Keratinocyte (primary cell): ENCODE measurements at regions not wholly inside any gene's neighbourhood (a gene's known extent, or its start where the extent isn't known, plus 50 kb on each side); places are given as distances from the start of the nearest gene placed in this dataset.

ENCODE experiments used
- DNase-seq: peaks from one replicate; pipeline ENCODE4 v3.0.0-alpha.2; 2011; ENCODE audit warnings: low read depth, missing footprints, low spot score
- FAIRE-seq: peaks from 2 replicates; lab custom pipeline; 2011; peaks lifted over from hg19 to GRCh38; lab: Jason Lieb, UNC
- H2AFZ ChIP-seq: 2 replicates; pipeline ENCODE4 v1.6.0; 2012; ENCODE audit warnings: low read length, control low read depth, inconsistent platforms; ENCODE audit not compliant: control insufficient read depth
- H3K27ac ChIP-seq: 2 replicates; pipeline ENCODE4 v1.5.1; 2011; ENCODE audit warnings: low read length; ENCODE audit not compliant: control insufficient read depth, insufficient read depth
- H3K27me3 ChIP-seq: 3 replicates; pipeline ENCODE4 v1.6.0; 2011; ENCODE audit warnings: low read length; ENCODE audit not compliant: control insufficient read depth, insufficient read depth; ENCODE audit errors: extremely low read depth
- H3K36me3 ChIP-seq, 2 experiments: 2 replicates in 1 of 2; 3 replicates in 1 of 2; pipeline ENCODE4 v1.5.1; 2011; ENCODE audit warnings: low read length in 2 of 2, mild to moderate bottlenecking in 1 of 2; ENCODE audit not compliant: control insufficient read depth in 2 of 2, insufficient read depth in 2 of 2; ENCODE audit errors: extremely low read depth in 1 of 2
- H3K4me1 ChIP-seq: 3 replicates; pipeline ENCODE4 v1.5.1; 2011; ENCODE audit warnings: low read length; ENCODE audit not compliant: control insufficient read depth, insufficient read depth; ENCODE audit errors: extremely low read depth
- H3K4me2 ChIP-seq: 3 replicates; pipeline ENCODE4 v1.6.0; 2011; ENCODE audit warnings: low read depth, low read length; ENCODE audit not compliant: control insufficient read depth, insufficient read depth; ENCODE audit errors: extremely low read depth
- H3K4me3 ChIP-seq, 3 experiments: fragments of 200-600 bp in 1 of 3; sonication (generic) in 1 of 3; 2 replicates in 2 of 3; 3 replicates in 1 of 3; pipeline ENCODE4 v1.5.1; 2011 to 2016; ENCODE audit warnings: low read length in 3 of 3, mild to moderate bottlenecking in 3 of 3, control low read depth in 2 of 3, inconsistent platforms in 1 of 3, low read depth in 1 of 3, mixed read lengths in 1 of 3, mixed run types in 1 of 3, moderate library complexity in 1 of 3; ENCODE audit not compliant: control insufficient read depth in 2 of 3, insufficient read depth in 2 of 3; ENCODE audit errors: extremely low read depth in 1 of 3
- H3K79me2 ChIP-seq: 2 replicates; pipeline ENCODE4 v1.6.0; 2012; ENCODE audit warnings: low read length; ENCODE audit not compliant: control insufficient read depth, insufficient read depth
- H3K9ac ChIP-seq: 3 replicates; pipeline ENCODE4 v1.6.0; 2011; ENCODE audit warnings: low read length; ENCODE audit not compliant: control insufficient read depth, insufficient read depth; ENCODE audit errors: extremely low read depth
- H3K9me1 ChIP-seq: 3 replicates; pipeline ENCODE4 v1.6.0; 2011; ENCODE audit warnings: low read length; ENCODE audit not compliant: control insufficient read depth, insufficient read depth; ENCODE audit errors: extremely low read depth
- H3K9me3 ChIP-seq: 2 replicates; pipeline ENCODE4 v1.5.1; 2012; ENCODE audit warnings: low read depth, low read length; ENCODE audit not compliant: control insufficient read depth
- H4K20me1 ChIP-seq: 3 replicates; pipeline ENCODE4 v1.6.0; 2011; ENCODE audit warnings: low read length; ENCODE audit not compliant: control insufficient read depth, insufficient read depth; ENCODE audit errors: extremely low read depth
- EZH2 ChIP-seq: IDR thresholded peaks from one replicate; pipeline ENCODE4 v1.6.1; 2012; ENCODE audit warnings: inconsistent platforms, mild to moderate bottlenecking, low read length, moderate library complexity
- dilution Hi-C: fragments of 300-500 bp; cut with MboI; formaldehyde crosslinking; loops from one replicate; pipeline ENCODE4 v1.7.0; 2020; ENCODE audit warnings: low sequenced_read_pairs; ENCODE audit not compliant: extremely low pct_ligation_motif_present
- TF ChIP-seq, protein P1 (sequence below), 3 experiments: IDR thresholded peaks in 1 of 3; conservative IDR thresholded peaks in 1 of 3; optimal IDR thresholded peaks in 1 of 3; 2 replicates in 2 of 3; 3 replicates in 1 of 3; pipeline versions ENCODE3 to v1.5.1; 2011; ENCODE audit warnings: low read length in 3 of 3, mild to moderate bottlenecking in 3 of 3, moderate library complexity in 2 of 3, control low read depth in 1 of 3, inconsistent platforms in 1 of 3; ENCODE audit not compliant: insufficient read depth in 2 of 3; ENCODE audit errors: extremely low read depth in 1 of 3

DNA sequence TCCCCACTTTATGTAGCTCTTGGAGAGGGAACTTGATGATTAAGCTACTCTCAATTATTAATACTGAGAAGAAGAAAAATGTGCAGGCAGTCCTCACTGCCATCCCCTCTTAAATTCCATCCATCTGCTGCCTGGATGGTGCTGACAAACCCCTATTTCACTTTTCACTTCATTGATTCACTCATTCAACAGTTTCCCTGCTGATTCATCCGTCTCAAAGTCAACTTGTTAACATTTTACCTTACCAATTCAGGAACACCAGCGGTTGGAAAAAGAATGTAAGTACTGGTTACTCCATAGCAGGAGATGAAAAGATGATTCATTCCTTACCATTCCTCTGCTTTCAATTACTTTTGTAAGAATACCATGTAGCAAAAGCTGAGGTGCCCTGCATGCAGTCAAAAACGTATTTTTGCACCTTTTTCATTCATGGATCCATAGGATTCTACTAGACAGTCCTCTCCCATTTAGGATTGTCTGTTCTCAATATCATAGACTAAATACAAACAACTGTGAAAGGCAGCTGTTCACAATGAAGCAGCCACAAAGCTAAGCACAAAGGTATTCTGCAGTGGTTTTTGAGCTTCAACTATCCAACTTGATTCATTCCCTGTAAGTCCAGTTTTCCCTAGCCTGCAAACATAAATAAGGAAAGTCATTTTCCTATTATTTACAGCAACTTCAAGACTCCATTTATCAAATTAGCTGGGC, 262.0 kb downstream of the MREG start:
- H3K4me3 ChIP-seq, result no peak overlapping the region
- DNase-seq (no peak), FAIRE-seq (no peak)
- H3K4me2 ChIP-seq, result no peak overlapping the region
- H3K9ac ChIP-seq, result no peak overlapping the region
- H4K20me1 ChIP-seq, result no peaks in the 10 kb centered on the region
- TF ChIP-seq EZH2, result no peak
- TF ChIP-seq, protein P1, sequence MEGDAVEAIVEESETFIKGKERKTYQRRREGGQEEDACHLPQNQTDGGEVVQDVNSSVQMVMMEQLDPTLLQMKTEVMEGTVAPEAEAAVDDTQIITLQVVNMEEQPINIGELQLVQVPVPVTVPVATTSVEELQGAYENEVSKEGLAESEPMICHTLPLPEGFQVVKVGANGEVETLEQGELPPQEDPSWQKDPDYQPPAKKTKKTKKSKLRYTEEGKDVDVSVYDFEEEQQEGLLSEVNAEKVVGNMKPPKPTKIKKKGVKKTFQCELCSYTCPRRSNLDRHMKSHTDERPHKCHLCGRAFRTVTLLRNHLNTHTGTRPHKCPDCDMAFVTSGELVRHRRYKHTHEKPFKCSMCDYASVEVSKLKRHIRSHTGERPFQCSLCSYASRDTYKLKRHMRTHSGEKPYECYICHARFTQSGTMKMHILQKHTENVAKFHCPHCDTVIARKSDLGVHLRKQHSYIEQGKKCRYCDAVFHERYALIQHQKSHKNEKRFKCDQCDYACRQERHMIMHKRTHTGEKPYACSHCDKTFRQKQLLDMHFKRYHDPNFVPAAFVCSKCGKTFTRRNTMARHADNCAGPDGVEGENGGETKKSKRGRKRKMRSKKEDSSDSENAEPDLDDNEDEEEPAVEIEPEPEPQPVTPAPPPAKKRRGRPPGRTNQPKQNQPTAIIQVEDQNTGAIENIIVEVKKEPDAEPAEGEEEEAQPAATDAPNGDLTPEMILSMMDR (optimal IDR thresholded peaks at IDR 0.05 in 1 of 3, IDR thresholded peaks at IDR 0.05 in 1 of 3, conservative IDR thresholded peaks at IDR 0.05 in 1 of 3; ENCODE audit: extremely low read depth in 1 of 3, insufficient read depth in 2 of 3, low read length in 3 of 3), result no peak
- H2AFZ ChIP-seq, result no peak overlapping the region
- no peaks in the 10 kb centered on the region for H3K36me3 ChIP-seq
- H3K4me1 ChIP-seq, result no peaks in the 10 kb centered on the region
- no peaks in the 10 kb centered on the region for H3K9me1 ChIP-seq
- dilution Hi-C loops, result no loop called here
- H3K9me3 ChIP-seq, result no peaks in the 10 kb centered on the region
- H3K27me3 ChIP-seq, result no peaks in the 10 kb centered on the region
- no peaks in the 10 kb centered on the region for H3K79me2 ChIP-seq
- no peak overlapping the region for H3K27ac ChIP-seq

DNA sequence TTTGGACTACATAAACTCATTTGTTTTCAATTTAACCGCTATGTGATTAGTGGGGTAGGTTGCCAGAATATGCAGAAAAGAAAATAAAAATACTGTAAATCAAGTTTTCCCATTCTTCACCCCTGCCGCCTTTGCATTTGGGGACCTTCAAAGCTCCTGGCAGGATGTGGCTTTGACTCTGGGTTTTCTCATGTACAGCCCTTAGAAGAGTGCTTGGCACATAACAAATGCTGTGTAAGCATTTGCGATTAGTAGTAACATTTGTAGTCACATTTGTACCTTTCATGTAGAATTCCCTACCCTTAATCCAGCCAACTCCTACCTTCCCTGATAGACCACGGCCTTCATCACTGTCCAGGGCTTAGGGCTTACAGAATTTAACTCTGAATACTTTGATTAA, 262.6 kb downstream of the MREG start:
- TF ChIP-seq, protein P1 (optimal IDR thresholded peaks at IDR 0.05 in 1 of 3, IDR thresholded peaks at IDR 0.05 in 1 of 3, conservative IDR thresholded peaks at IDR 0.05 in 1 of 3; ENCODE audit: extremely low read depth in 1 of 3, insufficient read depth in 2 of 3, low read length in 3 of 3), result no peak
- TF ChIP-seq EZH2, result no peak
- no peaks in the 10 kb centered on the region for H4K20me1 ChIP-seq
- H3K36me3 ChIP-seq, result no peaks in the 10 kb centered on the region
- no peak overlapping the region for H2AFZ ChIP-seq
- no peak for DNase-seq
- dilution Hi-C loops, result no loop called here
- H3K4me3 ChIP-seq, result no peak overlapping the region
- H3K27ac ChIP-seq, result no peak overlapping the region
- H3K4me1 ChIP-seq, result no peaks in the 10 kb centered on the region
- H3K27me3 ChIP-seq, result no peaks in the 10 kb centered on the region
- FAIRE-seq, result no peak
- no peaks in the 10 kb centered on the region for H3K79me2 ChIP-seq
- H3K9me3 ChIP-seq, result no peaks in the 10 kb centered on the region
- H3K9me1 ChIP-seq, result no peaks in the 10 kb centered on the region
- no peak overlapping the region for H3K9ac ChIP-seq
- H3K4me2 ChIP-seq, result no peak overlapping the region
